NT2/D1 (cell line): ENCODE measurements at regions not wholly inside any gene's neighbourhood (a gene's known extent, or its start where the extent isn't known, plus 50 kb on each side); places are given as distances from the start of the nearest gene placed in this dataset.

Experiments used
- SUZ12 ChIP-seq: IDR thresholded peaks from 2 replicates; pipeline ENCODE4 v1.6.1; 2011; ENCODE audit not compliant: insufficient read length, insufficient read depth; ENCODE audit errors: extremely low read depth
- ZNF274 ChIP-seq: IDR thresholded peaks from 2 replicates; pipeline ENCODE4 v1.6.1; 2011; ENCODE audit warnings: mild to moderate bottlenecking, low read depth, low read length

DNA sequence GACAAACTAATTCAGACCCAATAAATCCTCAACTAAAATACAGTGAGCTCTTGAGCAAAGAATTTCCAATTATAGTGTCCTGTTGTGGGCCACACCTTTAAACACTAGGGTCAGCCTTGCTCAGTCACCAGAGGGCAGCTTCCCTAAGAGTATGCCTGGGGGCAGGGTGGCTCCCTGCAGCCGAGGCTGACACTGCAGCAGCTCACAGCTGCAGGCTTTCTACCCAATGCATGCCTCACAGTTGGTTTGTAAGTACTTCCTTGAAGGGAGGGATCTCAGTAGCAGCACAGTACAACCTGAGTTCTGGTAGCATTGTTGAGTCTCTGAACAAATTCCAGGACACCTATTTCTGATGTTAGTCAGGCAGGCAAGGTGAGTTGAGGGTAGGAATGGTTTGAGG, 335.6 kb downstream of the TUSC7 start:
- TF ChIP-seq ZNF274, result no peak
- TF ChIP-seq SUZ12, result no peak
